ENCODE measurements at regions not wholly inside any gene's neighbourhood (a gene's known extent, or its start where the extent isn't known, plus 50 kb on each side); places are given as distances from the start of the nearest gene placed in this dataset.
"Not testable (repeated sequence)": the region's sequence is repeated elsewhere in the genome, so short reads cannot be mapped to it uniquely, and the experiment has no call there.

DNA sequence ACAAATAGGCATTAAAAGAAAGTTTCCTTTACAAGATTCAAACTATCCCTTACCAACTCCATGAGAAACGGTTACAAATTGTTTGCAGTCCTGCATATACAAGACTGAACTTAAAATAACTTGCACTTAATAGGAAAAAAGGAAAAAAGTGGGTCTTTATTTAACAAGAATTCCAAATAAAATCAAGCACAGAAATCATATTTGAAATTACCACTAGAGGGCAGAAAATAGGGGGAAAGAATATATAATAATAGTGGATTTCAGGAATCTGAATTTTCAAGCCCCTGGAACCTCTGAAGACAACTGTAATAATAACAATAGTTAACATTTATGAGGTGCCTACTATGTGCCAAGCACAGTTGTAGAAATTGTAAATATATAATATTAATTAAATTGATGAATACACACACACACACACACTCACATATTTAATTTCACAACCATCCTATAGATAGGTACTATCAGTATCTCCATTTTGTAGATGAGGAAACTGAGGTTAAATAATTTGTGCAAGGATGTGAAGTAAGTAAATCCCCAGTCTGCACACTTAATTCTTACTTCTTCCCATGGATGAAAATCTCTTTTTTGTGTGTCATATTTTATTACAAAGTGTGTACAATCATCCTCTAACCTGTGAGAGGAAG is 262.6 kb downstream of the SRGAP2C start:
- TF ChIP-seq POU6F1 (CRISPR knock-in tag; IDR thresholded peaks at IDR 0.05; ENCODE audit: borderline replicate concordance, low read depth); ZFP3 (CRISPR knock-in tag; IDR thresholded peaks at IDR 0.05); CSDC2 (CRISPR knock-in tag; IDR thresholded peaks at IDR 0.05); ZNF70 (CRISPR knock-in tag; IDR thresholded peaks at IDR 0.05); CREB5 (CRISPR knock-in tag; IDR thresholded peaks at IDR 0.05; ENCODE audit: low read depth); RARB (CRISPR knock-in tag; IDR thresholded peaks at IDR 0.05); ZFP30 (CRISPR knock-in tag; IDR thresholded peaks at IDR 0.05): not testable (repeated sequence)
- TF ChIP-seq, protein P1, sequence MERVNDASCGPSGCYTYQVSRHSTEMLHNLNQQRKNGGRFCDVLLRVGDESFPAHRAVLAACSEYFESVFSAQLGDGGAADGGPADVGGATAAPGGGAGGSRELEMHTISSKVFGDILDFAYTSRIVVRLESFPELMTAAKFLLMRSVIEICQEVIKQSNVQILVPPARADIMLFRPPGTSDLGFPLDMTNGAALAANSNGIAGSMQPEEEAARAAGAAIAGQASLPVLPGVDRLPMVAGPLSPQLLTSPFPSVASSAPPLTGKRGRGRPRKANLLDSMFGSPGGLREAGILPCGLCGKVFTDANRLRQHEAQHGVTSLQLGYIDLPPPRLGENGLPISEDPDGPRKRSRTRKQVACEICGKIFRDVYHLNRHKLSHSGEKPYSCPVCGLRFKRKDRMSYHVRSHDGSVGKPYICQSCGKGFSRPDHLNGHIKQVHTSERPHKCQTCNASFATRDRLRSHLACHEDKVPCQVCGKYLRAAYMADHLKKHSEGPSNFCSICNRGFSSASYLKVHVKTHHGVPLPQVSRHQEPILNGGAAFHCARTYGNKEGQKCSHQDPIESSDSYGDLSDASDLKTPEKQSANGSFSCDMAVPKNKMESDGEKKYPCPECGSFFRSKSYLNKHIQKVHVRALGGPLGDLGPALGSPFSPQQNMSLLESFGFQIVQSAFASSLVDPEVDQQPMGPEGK (CRISPR knock-in tag; IDR thresholded peaks at IDR 0.05; ENCODE audit: borderline replicate concordance): not testable (repeated sequence)
